Heart right ventricle (tissue), 16 donors: ENCODE measurements at regions not wholly inside any gene's neighbourhood (a gene's known extent, or its start where the extent isn't known, plus 50 kb on each side); places are given as distances from the start of the nearest gene placed in this dataset.

ENCODE experiments used
- ATAC-seq, 8 donors: fragments of 200-7000 bp; cut with Tn5 transposase; one replicate each; pipeline ENCODE4 v1.9.1; 2020; ENCODE audit warnings: mild to moderate bottlenecking in 8 of 8, moderate library complexity in 8 of 8, moderate number of reproducible peaks in 1 of 8
- DNase-seq, 2 donors: peaks; one replicate each; pipeline ENCODE4 v3.0.0-alpha.2; 2020
- H3K27ac ChIP-seq, 10 donors: fragments of 200-600 bp; sonication (generic) in 2 of 10; one replicate each; pipeline versions ENCODE4 v1.5.0 to v1.8.0; 2020 to 2022; ENCODE audit warnings: mild to moderate bottlenecking in 3 of 10
- H3K27me3 ChIP-seq, 7 donors: fragments of 200-600 bp; one replicate each; pipeline ENCODE4 v1.8.0; 2021 to 2022; ENCODE audit warnings: mild to moderate bottlenecking in 2 of 7
- H3K36me3 ChIP-seq, 9 donors: fragments of 200-600 bp; sonication (generic) in 1 of 9; one replicate each; pipeline versions ENCODE4 v1.5.0 to v1.8.0; 2020 to 2022; ENCODE audit warnings: mild to moderate bottlenecking in 2 of 9
- H3K4me1 ChIP-seq, 9 donors: fragments of 200-600 bp; sonication (generic) in 1 of 9; one replicate each; pipeline versions ENCODE4 v1.5.0 to v1.8.0; 2020 to 2022; ENCODE audit warnings: mild to moderate bottlenecking in 4 of 9
- H3K4me3 ChIP-seq, 10 donors: fragments of 200-600 bp; sonication (generic) in 2 of 10; one replicate each; pipeline versions ENCODE4 v1.5.0 to v1.8.0; 2020 to 2022; ENCODE audit warnings: mild to moderate bottlenecking in 7 of 10, moderate library complexity in 2 of 10
- H3K9me3 ChIP-seq, 11 donors: fragments of 200-600 bp in 10 of 11; sonication (generic) in 2 of 11; one replicate each; pipeline versions ENCODE4 v1.5.0 to v1.8.0; 2013 to 2022; ENCODE audit warnings: mild to moderate bottlenecking in 2 of 11, control low read depth in 1 of 11, moderate library complexity in 1 of 11
- WGBS, 2 donors: extraction: QIAGEN DNeasy Blood & Tissue Kit; methylation state at CpG; one replicate each; pipeline ENCODE4 v1.1.7; 2013; ENCODE audit warnings: inconsistent platforms in 1 of 2; 5-methylcytosine and 5-hydroxymethylcytosine counted together
- intact Hi-C, 10 donors: fragments of 100-400 bp; cut with DNase I; formaldehyde crosslinking; loops; one replicate each; pipeline versions ENCODE4 v1.11.1 to v1.14.2; 2022
- TF ChIP-seq, protein P1 (sequence below), 9 donors: fragments of 200-600 bp; sonication (generic) in 2 of 9; IDR thresholded peaks; one replicate each; pipeline versions ENCODE4 v1.5.0 to v1.8.0; 2021 to 2022; ENCODE audit warnings: antibody characterized with exemption in 9 of 9, mild to moderate bottlenecking in 5 of 9, moderate library complexity in 1 of 9
- donor health status: Arrhythmogenic right ventricular cardiomyopathy.
- donor health status: ischemic (EF 13 %, LVEDD 7.1; RV severe dilation, severe dysfunction).
- donor health status: healthy with polysubstance abuse.
- donor health status: DM: no; HTN: yes; CAD: no.
- donor health status: DM: no; HTN: no; CAD: no.
- donor health status: ischemic (EF 25% LVEDD 6.9; RV normal size, moderate dysfunction).
- donor health status: ischemic (EF 25% LVEDD 5.7; RV mildly dilated, moderate dysfunction).
- donor health status: healthy.
- donor health status: DM: yes; HTN: yes; CAD: no.
- donor health status: Ischemic cardiomyopathy.
- donor health status: ischemic (EF 35%, LVEDD 5.7; RV mildly dilated, moderate dysfunction).
- donor health status: nonischemic (EF 11% LVEDD 7.7; RV severe dilation, severe dysfunction).
- donor health status: DM: yes; HTN: yes; CAD: no.
- donor health status: PGD.
- donor health status: ischemic (EF 29% LVEDD 5.4; RV normal size, mild dysfunction).
- donor health status: nonischemic (EF 23%, LVEDD 6.1; RV moderate dilation, normal function).

DNA sequence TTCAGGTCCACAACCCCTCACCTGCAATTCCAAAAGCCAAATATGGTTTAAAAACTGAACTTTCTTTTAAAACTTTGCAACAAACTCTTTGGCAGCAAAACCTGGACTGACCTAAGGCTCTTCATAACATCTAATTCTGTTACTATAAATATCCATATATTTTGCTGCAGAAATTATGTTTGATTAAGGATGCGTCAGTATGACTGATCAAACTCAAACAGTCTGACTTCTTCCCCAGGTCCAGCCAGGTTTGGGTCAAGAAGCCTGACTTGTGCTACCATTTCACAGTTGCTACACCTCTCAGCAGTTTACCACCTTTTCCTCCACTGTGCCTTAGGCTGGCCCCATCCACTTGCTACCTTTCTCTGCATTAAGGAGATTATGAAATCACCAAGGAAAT, 127.0 kb upstream of the DUSP22 start:
- H3K27me3 ChIP-seq = peaks cover 0 to 9% (median under 1%) of the 10 kb centered on the region in 7 donors
- peaks cover 0 to 4% (median 0%) of the 10 kb centered on the region in 9 donors for H3K4me1 ChIP-seq
- TF ChIP-seq, protein P1, sequence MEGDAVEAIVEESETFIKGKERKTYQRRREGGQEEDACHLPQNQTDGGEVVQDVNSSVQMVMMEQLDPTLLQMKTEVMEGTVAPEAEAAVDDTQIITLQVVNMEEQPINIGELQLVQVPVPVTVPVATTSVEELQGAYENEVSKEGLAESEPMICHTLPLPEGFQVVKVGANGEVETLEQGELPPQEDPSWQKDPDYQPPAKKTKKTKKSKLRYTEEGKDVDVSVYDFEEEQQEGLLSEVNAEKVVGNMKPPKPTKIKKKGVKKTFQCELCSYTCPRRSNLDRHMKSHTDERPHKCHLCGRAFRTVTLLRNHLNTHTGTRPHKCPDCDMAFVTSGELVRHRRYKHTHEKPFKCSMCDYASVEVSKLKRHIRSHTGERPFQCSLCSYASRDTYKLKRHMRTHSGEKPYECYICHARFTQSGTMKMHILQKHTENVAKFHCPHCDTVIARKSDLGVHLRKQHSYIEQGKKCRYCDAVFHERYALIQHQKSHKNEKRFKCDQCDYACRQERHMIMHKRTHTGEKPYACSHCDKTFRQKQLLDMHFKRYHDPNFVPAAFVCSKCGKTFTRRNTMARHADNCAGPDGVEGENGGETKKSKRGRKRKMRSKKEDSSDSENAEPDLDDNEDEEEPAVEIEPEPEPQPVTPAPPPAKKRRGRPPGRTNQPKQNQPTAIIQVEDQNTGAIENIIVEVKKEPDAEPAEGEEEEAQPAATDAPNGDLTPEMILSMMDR (IDR thresholded peaks at IDR 0.05) = no peak
- no peak overlapping the region for H3K4me3 ChIP-seq
- no peak overlapping the region for H3K27ac ChIP-seq
- 85 to 91% methylated on average over 1 of the region's 1 CpG for WGBS, 2 donors
- no peaks in the 10 kb centered on the region for H3K9me3 ChIP-seq
- intact Hi-C loops = no loop called here
- no peak for ATAC-seq
- no peaks in the 10 kb centered on the region for H3K36me3 ChIP-seq
- no peak for DNase-seq

DNA sequence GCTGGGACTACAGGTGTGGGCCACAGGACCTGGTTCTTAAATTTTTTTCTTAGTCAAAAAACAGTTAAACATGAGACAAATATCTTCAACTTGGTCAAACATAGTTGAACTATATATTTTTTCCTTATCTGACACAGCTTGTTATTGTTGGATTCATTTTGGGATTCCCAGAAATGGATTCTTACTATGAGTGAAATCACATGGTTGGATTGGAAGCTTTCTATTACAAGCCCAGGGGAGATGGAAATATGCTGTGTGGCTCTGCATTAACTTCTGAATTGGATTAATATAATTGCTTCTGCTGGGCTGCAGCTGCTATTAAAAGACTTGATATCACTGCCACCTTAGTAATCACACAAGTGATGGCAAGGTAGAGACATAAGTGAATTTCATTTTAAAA, 126.4 kb upstream of the DUSP22 start:
- H3K27ac ChIP-seq = no peak overlapping the region
- TF ChIP-seq, protein P1 (IDR thresholded peaks at IDR 0.05) = no peak
- H3K27me3 ChIP-seq = peaks cover 0 to 9% (median under 1%) of the 10 kb centered on the region in 7 donors
- intact Hi-C loops = no loop called here
- peaks cover 0 to 4% (median 0%) of the 10 kb centered on the region in 9 donors for H3K4me1 ChIP-seq
- no peak for ATAC-seq
- no peaks in the 10 kb centered on the region for H3K9me3 ChIP-seq
- no peak for DNase-seq
- no peaks in the 10 kb centered on the region for H3K36me3 ChIP-seq
- no peak overlapping the region for H3K4me3 ChIP-seq

DNA sequence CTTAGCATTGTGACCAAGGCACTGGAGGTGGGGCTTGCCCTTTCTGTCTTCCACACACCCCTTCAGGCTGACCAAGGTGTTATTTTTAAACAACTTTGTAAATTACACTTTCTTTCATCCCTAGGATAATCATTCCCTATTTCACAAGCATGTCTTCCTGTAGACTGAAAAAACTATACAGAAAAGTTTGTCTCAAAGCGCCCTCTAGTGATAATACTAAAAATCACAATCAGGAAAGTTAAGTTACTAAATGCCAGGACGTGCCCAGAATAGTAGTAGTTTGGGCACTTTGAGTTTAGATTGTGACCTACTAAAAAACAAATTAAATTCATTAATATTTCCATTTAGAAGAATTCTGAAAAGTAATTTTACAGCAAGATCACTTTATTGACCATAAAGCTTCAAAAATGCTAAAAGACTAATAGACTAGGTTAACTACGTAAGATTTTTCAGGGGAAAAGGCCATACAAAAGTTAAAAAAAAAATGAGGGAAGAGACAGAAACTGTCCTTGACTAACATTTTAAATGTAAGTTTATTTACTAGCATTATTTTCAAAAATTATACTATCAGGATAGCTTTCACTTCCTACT, 123.3 kb upstream of the DUSP22 start:
- Histone ChIP-seq H3K9me3 (no peaks in the 10 kb centered on the region), H3K27ac (no peak overlapping the region), H3K4me3 (no peak overlapping the region), H3K4me1 (peaks cover 0 to 4% (median 0%) of the 10 kb centered on the region in 9 donors), H3K36me3 (no peaks in the 10 kb centered on the region), H3K27me3 (peaks cover 0 to 22% (median 3%) of the 10 kb centered on the region in 7 donors)
- ATAC-seq (no peak), DNase-seq (no peak)
- TF ChIP-seq, protein P1 (IDR thresholded peaks at IDR 0.05) = peak; percentile 28 to 72 (median 70)
- WGBS, 2 donors = 32 to 35% methylated on average over 3 of the region's 3 CpGs
- intact Hi-C loops = no loop called here

DNA sequence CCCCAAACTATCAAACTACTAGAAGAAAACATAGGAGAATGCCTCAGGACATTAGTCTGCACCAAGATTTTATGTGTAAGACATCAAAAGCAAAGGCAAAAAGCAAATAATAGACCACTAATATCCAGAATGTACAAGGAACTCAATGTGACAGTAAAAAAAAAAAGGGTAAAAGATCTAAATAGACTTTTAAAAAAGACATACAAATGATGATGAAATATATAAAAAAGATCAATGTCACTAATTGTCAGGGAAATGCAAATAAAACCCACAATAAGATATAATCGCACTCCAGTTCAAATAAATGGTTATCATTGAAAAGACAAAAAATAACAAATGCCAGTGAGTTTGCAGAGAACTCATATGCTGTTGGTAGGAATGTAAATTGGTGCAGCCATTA, 118.3 kb upstream of the DUSP22 start:
- Histone ChIP-seq H3K27me3 (peaks cover 0 to 26% (median 11%) of the 10 kb centered on the region in 7 donors), H3K9me3 (no peaks in the 10 kb centered on the region), H3K27ac (no peak overlapping the region), H3K4me3 (no peak overlapping the region), H3K4me1 (no peaks in the 10 kb centered on the region), H3K36me3 (no peaks in the 10 kb centered on the region)
- no peak for ATAC-seq
- intact Hi-C loops = no loop called here
- no peak for DNase-seq
- TF ChIP-seq, protein P1 (IDR thresholded peaks at IDR 0.05) = no peak
- WGBS, 2 donors = 89 to 98% methylated on average over 1 of the region's 1 CpG
